ENCODE measurements at regions not wholly inside any gene's neighbourhood (a gene's known extent, or its start where the extent isn't known, plus 50 kb on each side); places are given as distances from the start of the nearest gene placed in this dataset.

DNA sequence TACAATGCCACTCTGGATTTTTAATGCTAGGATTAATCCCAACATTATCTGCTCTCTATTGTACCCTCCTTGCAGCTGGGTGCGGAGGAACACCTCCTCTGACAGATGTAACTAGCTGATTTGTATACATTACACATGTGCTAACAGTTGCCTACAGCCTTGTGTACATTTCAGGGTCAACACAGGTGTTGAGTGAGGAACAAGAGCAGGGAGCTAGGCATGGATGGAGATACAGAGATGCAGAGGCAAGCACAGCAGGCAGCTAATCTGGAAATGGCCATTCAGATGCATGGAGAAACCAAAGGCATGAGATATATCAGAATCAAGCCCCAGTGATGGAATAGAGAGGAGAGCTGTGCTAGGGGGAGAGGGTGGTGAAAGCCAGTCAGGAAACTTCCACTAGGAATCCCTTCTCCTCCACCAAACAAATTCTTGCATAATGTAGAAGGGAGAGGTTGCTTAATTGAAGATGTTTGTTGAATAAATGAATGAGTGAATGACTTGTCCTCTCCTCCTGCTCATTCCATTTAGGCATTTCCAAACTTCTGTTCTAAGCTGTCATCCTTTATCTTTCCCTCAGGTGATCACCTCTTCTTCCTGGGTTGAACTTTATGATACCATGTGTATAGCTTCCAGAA lies 313.2 kb downstream of the ATP23 start:
- ChIA-PET RAD21 (ENCODE audit: low non-redundant PET in 1 of 2, low total read pairs in 2 of 2, uncharacterized antibody in 2 of 2, unreplicated experiment in 2 of 2) (no interaction called here), CTCF (no interaction called here), POLR2A (no interaction called here)
- Histone ChIP-seq H3K36me3 (ENCODE audit: control insufficient read depth in 1 of 2, insufficient read depth in 2 of 2, low read length in 2 of 2) (no peaks in the 10 kb centered on the region), H4K20me1 (ENCODE audit: insufficient read depth) (no peaks in the 10 kb centered on the region), H3K4me1 (ENCODE audit: control insufficient read depth in 1 of 2, insufficient read depth in 2 of 2, low read length in 2 of 2) (no peaks in the 10 kb centered on the region), H3K9me2 (ENCODE audit: insufficient read depth) (no peaks in the 10 kb centered on the region), H3K27me3 (ENCODE audit: insufficient read depth, low read length) (no peaks in the 10 kb centered on the region), H3K4me3 (replicated peaks in 1 of 2; ENCODE audit: low read depth in 1 of 2, low read length in 2 of 2) (no peak overlapping the region), H3K9ac (ENCODE audit: low read length) (no peak overlapping the region), H3K27ac (ENCODE audit: low read depth, low read length) (no peak overlapping the region), H2AFZ (ENCODE audit: low read depth, low read length, poor library complexity, severe bottlenecking) (no peak overlapping the region), H3K79me2 (ENCODE audit: insufficient read depth, low read length) (no peaks in the 10 kb centered on the region), H3K4me2 (ENCODE audit: low read length) (no peak overlapping the region), H3K9me3 (ENCODE audit: control insufficient read depth in 1 of 2, insufficient read depth in 1 of 2, low read depth in 1 of 2, low read length in 2 of 2) (no peaks in the 10 kb centered on the region)
- ATAC-seq (no peak), DNase-seq (ENCODE audit: low read depth, low spot score) (no peak)
- intact Hi-C loops (cut with micrococcal nuclease), result no loop called here
- BruUV-seq (replicated peaks), result no TSS peak
- TF ChIP-seq CTCF (IDR thresholded peaks at IDR 0.05 in 2 of 3, conservative IDR thresholded peaks at IDR 0.05 in 1 of 3; ENCODE audit: borderline replicate concordance in 1 of 3, insufficient read depth in 1 of 3, low read depth in 2 of 3, low read length in 2 of 3), result no peak
- no peak for TF ChIP-seq TCF7L2 (IDR thresholded peaks at IDR 0.05; ENCODE audit: borderline replicate concordance, extremely low read depth, insufficient read depth, insufficient read length)
- TF ChIP-seq, protein P1, sequence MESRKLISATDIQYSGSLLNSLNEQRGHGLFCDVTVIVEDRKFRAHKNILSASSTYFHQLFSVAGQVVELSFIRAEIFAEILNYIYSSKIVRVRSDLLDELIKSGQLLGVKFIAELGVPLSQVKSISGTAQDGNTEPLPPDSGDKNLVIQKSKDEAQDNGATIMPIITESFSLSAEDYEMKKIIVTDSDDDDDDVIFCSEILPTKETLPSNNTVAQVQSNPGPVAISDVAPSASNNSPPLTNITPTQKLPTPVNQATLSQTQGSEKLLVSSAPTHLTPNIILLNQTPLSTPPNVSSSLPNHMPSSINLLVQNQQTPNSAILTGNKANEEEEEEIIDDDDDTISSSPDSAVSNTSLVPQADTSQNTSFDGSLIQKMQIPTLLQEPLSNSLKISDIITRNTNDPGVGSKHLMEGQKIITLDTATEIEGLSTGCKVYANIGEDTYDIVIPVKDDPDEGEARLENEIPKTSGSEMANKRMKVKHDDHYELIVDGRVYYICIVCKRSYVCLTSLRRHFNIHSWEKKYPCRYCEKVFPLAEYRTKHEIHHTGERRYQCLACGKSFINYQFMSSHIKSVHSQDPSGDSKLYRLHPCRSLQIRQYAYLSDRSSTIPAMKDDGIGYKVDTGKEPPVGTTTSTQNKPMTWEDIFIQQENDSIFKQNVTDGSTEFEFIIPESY (IDR thresholded peaks at IDR 0.05; ENCODE audit: extremely low read depth, insufficient replicate concordance, low read length), result no peak
- TF ChIP-seq ZFX (IDR thresholded peaks at IDR 0.05), result no peak
- TF ChIP-seq MAX (IDR thresholded peaks at IDR 0.05), result no peak
- TF ChIP-seq ZNF274 (IDR thresholded peaks at IDR 0.05; ENCODE audit: low read depth, low read length), result no peak
- TF ChIP-seq RAD21 (IDR thresholded peaks at IDR 0.05; ENCODE audit: low read depth), result no peak
- TF ChIP-seq EGR1 (IDR thresholded peaks at IDR 0.05; ENCODE audit: low read depth), result no peak
- no peak for TF ChIP-seq SIN3A (IDR thresholded peaks at IDR 0.05; ENCODE audit: low read depth)
- no peak for TF ChIP-seq CEBPB (IDR thresholded peaks at IDR 0.05; ENCODE audit: low read depth)
- TF ChIP-seq POLR2AphosphoS5 (IDR thresholded peaks at IDR 0.05; ENCODE audit: low read depth, low read length), result no peak
- no peak for TF ChIP-seq SP1 (IDR thresholded peaks at IDR 0.05; ENCODE audit: low read depth)
- TF ChIP-seq YY1 (IDR thresholded peaks at IDR 0.05; ENCODE audit: extremely low read depth, insufficient replicate concordance, low read depth, low read length), result no peak
